HG03558 (cell line): ENCODE measurements at regions not wholly inside any gene's neighbourhood (a gene's known extent, or its start where the extent isn't known, plus 50 kb on each side); places are given as distances from the start of the nearest gene placed in this dataset.
"Not testable (repeated sequence)": the region's sequence is repeated elsewhere in the genome, so short reads cannot be mapped to it uniquely, and the experiment has no call there.

Experiments
- ATAC-seq: cut with Tn5 transposase; IDR thresholded peaks from one replicate; pipeline ENCODE4 v1.9.1; 2021; ENCODE audit warnings: moderate number of reproducible peaks; ENCODE audit not compliant: unreplicated experiment; ENCODE audit errors: extremely low read depth

DNA sequence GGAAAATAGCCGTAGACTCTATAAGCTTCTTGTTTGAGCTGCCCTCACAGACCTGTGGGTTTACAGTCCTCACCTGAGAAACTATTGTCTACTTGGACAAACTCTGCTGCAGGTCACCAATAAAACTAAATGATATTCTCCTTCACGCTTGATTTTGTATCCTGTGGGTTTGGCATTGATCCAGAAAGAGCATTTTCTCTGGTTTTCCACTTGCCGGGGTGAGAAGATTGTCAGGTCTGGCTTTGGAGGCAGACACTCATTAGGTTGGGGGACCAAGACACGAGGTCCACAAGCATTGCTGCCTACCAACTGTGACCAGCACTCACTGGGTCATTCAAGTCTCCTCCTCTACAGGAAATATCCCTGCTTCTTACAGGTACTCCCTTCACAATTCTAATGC lies 68.5 kb downstream of the CDC14C start:
- ATAC-seq, result no peak

DNA sequence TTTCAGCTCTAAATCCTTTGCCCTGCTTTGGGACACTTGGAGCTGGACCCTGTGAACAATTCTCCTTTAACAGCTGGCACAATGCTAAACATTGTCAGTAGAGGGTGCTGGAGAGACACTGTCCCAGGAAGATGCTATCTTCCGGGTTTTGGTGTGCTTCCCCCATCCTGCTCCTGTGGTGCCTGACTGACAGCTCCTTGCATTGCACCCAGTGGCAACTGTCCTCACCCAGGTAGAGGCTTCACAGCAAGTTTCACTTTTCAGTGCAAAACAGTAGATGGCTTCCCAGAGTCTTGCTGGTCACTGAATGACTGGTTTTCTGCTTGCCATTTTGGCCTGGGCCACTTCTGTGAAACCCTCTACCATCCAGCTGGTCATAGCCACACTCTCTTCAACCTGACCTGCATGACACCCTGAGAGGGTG lies 77.3 kb downstream of the CDC14C start:
- peak; percentile 91 for ATAC-seq

DNA sequence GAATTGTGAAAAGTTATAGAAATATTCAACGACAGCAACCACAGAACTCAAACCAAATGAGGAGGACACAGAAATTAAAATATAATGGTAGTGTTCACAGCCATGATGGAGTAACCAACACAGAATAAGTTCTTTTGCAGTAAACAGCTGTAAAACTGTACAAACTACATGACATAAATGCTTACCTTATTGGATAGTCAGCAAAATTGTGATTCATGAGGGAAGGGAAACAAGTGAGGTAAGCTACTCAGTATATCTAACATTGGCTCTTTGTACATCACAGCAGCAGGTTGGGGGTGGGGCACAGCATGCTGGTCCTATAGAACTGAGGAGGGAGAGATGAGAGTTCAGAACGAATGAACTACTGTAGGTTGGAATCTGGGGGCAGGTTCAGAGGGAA lies 86.4 kb downstream of the CDC14C start:
- no peak for ATAC-seq

DNA sequence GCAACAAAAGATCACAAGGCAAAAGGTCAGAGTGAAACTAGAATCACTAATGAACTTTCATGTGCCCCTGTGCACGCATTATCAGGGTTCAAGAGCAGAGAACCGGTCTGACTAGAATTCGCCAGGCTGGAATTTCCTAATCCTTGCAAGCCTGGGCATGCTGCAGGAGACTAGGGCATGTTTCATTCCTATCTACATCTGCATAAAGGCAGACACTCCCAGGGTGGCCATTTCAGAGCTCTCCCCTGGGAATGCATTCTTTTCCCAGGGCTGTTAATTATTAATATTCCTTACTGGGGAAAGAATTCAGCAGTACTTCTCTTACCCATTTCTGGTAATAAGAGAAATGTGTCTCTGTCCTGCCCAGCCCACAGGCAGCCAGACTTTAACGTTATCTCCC lies 90.5 kb downstream of the CDC14C start:
- no peak for ATAC-seq

DNA sequence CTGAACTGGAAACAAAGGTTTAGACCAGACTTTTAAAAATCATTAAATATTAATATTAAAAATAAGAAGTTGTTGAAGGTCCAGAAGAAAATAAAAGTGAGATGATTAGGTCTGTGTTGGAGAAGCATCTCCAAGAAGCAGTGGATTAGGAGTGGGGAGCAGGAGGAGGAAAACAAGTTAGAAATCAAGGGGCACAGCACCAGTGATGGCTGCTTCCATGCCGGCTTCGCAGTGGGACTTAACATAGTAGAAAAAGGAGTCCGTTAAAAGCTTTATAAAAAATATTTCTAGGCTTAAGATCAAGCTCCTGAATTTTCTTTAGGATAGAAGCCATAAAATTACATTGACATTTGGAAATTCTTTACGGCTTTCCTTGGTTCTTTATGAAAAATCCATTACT lies 95.8 kb downstream of the CDC14C start:
- no peak for ATAC-seq

DNA sequence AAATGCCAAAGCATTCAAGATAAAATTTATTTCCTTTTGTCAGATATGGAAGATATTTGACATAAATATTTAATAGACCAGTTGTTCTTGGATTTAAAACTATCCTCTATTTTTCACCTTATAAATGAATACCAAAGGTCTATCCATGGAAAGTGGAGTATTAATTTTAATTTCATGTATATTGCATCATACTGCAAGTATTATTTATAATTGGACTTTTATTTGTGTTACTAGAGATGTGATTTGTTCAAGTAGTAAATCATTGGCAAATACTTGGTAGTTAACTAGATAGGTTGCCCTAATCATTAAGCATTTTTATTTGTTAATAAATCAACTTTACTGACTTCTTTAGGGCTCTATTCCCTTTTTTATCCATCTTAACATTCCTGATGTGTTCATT lies 98.1 kb downstream of the CDC14C start:
- ATAC-seq, result no peak

DNA sequence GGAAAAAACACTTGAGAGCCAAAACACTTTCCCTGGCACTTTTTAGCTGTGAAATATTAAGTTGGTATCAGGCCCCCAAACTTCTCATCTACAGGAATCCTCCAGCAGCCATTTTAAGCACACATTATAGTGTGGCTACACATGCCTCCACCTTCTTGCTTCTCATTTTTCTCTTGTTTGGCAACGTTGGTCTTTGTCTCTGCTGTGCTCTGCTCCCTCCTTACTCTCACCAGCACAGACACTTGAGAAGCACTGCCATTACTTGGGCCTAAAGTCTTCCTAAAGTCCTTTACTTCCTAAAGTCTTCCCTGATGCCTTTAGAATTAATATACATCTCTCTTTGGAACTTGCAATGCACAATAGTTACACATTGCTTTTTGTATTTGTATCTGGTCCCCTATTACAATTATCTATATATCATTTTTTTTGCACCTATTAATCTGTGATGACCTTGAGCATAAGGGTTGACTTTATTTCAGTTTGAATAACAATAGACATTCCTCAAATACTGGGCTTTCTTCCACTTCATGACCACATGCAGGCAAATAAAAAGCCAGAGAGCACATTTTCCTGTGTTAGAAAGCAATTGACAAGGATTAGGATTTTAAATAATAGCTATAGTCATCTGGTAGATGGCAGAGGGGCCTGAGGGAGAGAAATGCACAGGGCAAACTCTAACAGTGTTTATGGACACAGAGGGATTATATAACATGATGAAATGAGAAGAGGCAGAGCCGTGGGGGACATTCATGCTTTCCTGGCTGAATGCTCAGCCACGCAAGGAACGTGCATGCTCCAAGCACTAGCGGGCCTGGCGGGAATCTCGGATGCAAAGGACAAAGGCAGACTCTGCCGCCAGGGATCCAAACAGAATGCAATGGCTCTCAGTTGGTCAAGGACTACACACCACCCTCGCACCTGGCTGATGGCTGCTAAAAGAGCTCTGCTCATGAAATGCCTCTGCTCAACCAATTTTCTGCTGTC lies 99.3 kb downstream of the CDC14C start:
- no peak for ATAC-seq

DNA sequence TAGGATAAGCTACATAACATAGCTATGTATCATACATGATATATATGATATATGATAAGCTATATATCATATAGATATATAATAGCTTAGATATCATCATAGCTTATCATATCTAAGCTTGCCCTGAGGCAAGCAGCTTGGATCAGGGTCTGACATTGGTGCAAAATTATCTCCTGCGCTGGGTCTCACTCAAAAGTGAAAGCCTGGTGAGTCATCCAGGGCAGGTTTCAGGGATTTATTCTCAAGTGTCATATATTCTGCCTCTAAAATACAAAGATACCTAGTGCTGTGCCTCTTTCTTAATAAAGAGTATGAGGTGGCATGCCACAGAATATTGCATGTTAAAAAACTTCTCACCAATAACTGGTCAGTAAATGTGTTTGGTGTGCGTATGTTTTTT lies 105.9 kb downstream of the CDC14C start:
- ATAC-seq, result no peak

DNA sequence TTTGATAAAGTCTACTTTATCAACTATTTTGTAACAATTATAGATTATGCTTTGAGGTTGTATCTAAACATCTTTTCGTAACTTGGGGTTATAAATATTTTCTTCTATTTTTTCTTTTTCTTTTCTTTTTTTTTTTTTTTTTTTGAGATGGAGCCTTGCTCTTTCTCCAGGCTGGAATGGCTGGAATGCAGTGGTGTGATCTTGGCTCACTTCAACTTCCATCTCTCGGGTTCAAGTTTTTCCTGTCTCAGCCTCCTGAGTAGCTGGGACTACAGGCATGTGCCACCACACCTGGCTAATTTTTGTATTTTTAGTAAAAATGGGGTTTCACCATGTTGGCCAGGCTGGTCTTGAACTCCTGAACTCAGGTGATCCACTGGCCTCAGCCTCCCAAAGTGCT lies 108.8 kb downstream of the CDC14C start:
- not testable (repeated sequence) for ATAC-seq

DNA sequence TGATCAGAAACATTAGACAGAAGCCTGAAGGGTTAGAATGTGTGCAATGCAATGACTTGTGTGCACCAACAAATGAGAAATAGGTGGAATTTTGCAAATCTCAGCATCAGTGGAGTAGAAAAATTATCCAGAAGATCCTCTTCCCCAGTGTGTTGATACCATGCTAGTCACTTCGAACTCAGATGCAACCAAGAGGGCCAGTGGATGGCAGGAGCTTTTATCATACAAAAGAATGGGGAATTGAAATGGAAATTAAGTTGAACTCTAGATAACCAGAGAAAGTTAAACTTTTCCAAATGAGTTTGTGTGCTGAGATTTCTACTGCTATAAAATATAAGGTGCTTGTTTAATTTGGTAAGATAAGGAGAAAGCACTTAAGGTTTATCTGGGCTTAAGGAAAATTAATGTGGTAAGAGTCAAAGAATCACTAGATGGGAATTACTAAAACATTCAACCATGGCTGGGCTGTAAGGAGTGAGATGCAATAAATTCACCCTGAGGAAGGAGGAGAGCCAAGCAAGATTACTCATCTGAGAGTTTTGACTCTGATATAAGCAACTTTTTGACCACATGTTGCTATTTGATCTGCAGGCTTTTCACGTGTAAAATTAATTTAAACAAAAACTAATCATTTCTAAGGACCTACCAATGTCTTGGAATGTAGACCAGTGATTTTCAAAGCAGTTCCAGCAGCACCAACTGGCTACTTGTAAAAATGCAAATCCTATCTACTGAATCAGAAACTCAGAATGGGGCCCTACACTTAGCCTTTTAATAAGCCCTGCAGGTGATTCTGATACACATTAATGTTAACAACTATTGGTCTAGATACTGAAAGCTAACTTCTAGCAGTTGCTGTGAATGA lies 113.2 kb downstream of the CDC14C start:
- ATAC-seq, result no peak

DNA sequence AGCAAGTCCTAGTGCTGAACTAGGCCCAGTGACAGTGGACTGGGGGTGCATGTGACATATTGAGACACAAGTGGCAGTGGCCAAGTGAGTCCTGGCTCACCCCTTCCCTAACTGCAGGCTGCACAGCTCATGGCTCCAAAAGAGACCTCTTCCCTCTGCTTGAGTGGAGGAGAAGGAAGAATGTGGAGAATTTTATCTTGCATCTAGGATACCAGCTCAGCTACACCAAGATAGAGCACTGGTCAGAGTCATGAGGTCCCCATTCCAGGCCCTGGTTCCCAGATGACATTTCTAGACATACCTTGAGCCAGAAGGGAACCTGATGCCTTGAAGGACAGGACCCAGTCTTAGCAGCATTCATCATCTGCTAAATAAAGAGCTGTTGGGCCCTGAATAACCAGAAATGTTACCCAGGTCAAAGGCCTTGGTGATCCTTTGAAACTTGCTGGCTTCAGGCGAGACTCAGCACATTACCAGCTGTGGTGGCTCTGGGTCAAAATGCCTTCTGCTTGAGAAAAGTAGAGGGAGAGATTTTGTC lies 114.5 kb downstream of the CDC14C start:
- ATAC-seq, result no peak

DNA sequence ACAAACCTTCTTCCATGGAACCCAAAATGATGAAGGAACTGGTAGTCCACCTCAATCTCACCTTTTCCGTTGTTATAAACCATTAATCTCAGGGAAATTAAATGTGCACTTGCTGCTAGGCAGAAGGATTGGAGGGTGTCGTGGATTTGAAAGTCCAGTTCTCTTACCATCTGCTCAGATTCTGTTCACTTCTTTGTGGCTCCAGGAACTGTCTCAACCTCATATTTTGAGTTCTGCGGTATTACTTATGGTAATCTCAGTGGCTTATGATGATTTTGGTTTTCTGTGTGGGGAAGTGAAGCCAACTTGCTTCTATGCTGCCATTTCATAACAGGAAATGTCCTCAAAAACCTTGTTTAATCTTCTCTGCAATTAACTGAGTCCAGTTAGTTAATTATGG lies 136.4 kb downstream of the CDC14C start:
- no peak for ATAC-seq

DNA sequence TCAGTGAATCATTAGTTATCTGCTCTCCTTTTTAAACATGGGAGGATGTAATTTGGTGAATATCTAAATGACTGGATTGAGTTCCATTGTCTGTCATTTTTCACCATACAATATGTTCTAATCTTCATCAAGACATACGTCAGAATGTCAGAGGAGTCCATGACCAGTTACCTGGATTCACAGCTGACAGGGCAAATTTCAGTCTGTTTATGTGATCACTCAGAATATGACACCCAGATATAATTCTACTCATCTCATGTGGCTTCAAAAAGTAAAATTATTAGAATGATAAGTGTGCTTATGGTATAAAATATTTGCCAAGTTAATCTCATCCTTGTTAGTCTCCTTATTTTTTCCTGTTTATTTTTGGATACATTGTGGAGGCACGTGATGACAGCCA lies 150.2 kb downstream of the CDC14C start:
- ATAC-seq, result no peak

DNA sequence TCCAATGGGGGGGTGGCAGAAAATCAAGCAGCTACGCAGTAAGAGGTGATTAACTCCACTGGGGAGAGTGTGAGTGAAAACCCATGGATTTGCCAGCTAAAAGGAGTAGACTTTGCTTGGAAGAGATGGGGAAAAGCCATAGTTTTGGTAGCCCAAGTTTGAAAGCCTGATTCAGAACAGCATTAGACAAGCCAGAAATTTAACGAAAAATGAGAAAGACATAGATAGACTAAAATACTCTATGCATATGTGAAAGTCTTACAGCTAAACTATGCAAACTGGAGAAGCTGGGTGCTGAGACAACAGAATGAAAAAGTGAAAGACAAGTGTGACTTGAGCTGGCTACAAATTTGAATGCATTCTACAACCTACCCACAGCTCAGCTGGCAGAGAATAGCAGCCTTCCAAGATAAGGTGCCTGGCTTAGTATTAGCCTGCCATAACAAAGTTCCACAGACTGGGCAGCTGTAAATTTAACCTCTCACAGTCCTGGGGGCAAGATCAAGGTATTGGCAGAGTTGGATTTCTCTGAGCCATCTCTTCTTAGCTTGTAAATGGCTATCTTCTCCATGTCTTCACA lies 156.6 kb downstream of the CDC14C start:
- no peak for ATAC-seq

DNA sequence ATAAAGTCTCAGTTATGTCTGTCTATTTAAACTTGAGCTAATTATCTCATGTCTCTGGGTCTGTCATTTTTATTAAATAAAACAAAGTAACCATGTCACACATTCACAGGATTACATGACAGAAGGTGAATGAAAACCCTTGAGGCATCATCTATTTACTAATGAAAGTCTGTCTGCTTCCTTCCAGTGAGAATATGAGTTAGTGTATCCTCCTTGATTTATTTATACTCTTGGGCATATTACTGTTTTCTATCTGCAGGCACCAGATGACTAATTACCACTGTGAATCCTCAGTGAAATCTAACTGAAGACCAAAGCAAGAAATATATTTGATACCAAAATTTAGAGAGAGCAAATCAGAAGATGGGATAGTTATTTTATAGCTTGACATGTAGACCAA lies 163.7 kb downstream of the CDC14C start:
- ATAC-seq, result no peak

DNA sequence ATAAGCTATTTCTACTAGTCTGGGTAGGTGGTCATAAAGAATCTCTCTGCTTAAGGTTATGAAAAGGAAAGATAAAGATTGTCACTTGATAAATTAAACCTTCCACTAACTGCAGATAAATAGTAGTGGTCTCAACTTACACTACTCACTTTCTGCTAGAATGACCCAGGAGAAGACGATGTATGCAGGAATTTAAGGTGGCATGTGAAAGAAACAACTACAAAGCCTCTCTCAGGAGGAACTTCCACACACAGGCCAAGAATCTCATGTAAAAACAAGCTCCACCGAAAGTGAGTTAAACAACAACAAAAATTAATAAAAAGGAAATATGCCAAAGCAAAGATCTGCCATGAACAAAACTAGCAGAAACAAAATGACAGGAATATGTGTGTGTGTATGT lies 165.4 kb downstream of the CDC14C start:
- no peak for ATAC-seq

DNA sequence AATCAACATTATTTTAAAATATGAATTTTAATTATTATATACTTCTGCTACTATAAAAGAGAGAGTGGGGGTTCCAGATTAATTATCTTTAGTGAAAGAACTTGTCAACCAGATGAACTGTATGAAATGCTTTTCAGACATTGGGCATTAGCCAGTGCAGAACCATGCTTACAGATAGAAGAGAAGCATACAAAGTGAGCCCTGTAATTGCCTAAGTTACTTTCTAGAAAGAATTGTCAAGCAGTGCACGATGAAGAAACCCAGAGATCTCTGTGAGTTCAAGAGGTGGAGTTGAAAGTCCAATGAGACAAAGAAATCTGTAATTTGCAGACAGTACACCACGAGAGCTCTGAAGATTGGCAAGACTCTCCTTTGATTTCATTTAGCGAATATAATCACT lies 166.7 kb downstream of the CDC14C start:
- no peak for ATAC-seq

DNA sequence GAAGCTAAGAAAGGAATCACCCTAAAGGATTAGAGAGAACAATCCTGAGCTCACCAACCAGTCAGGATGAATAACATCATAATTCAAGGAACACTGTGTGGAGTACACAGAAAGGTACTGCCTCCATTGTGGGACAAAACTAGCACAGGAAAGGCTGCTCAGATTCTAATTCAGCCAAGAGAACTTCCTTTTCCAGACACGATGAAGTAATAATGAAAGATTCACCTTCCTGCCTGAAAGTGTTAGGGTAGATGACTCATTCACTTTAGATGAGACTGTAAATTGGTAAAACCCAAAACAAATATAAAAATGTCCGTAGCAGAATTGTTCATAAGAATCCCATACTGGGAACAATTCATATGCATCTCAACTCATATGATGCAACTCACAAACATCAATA lies 167.2 kb downstream of the CDC14C start:
- ATAC-seq, result no peak

DNA sequence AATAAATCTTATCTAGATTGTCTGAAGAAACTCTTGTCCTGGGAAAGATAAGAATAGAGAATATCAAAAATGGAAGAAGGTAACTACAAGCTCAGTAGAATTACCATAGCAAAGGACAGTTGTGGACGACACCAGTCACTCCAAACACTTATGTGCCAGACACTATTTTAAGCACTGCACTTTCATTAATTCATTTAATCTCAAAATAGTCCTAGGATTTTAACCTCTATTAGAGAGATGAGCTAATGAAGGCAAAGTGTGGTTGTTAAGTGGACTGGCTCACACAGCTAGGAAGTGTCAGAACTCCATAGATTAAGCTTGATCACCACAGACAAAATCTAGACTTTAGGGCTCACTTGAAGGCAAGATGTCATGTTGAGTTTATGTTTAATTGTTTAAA lies 168.9 kb downstream of the CDC14C start:
- ATAC-seq, result no peak

DNA sequence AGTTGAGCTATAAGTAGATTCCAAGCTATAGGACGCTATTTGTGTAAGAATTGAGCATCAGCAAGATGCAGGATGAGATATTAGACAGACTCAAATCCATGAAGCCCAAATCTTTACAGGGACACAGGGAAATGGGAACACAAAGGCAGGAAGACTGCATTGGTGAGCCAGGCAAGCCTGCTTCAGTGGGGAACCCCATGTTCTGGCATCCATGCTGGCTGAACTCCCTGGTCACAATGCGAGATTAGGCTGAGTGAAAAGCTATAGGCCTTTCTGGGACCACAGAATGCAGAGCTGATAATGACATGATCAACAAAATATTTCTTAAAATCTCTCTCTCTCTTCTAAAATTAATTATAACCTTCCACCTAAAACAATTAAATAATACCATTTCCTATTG lies 170.5 kb downstream of the CDC14C start:
- no peak for ATAC-seq
